Esophagus muscularis mucosa (tissue), 4 donors: ENCODE measurements at regions not wholly inside any gene's neighbourhood (a gene's known extent, or its start where the extent isn't known, plus 50 kb on each side); places are given as distances from the start of the nearest gene placed in this dataset.

ENCODE experiments used
- DNase-seq: peaks from one replicate; pipeline ENCODE4 v3.0.0-alpha.2; 2017; ENCODE audit errors: extremely low spot score
- H3K27ac ChIP-seq, 4 donors: fragments of 200-600 bp; sonication (generic); replicated peaks in 1 of 4; 1 replicate in 3 of 4; 2 replicates in 1 of 4; pipeline ENCODE4 v1.5.1; 2016 to 2019; ENCODE audit warnings: mild to moderate bottlenecking in 1 of 4
- H3K27me3 ChIP-seq, 4 donors: fragments of 200-600 bp; sonication (generic); one replicate each; pipeline versions ENCODE4 v1.5.1 to v1.6.0; 2016 to 2019
- H3K36me3 ChIP-seq, 4 donors: fragments of 200-600 bp; sonication (generic); one replicate each; pipeline ENCODE4 v1.5.1; 2016 to 2019
- H3K4me1 ChIP-seq, 4 donors: fragments of 200-600 bp; sonication (generic); one replicate each; pipeline ENCODE4 v1.5.1; 2016 to 2019
- H3K4me3 ChIP-seq, 4 donors: fragments of 200-600 bp; sonication (generic); 1 replicate in 2 of 4; 2 replicates in 2 of 4; pipeline ENCODE4 v1.5.1; 2016 to 2019; ENCODE audit warnings: mild to moderate bottlenecking in 4 of 4, moderate library complexity in 1 of 4
- H3K9me3 ChIP-seq, 4 donors: fragments of 200-600 bp; sonication (generic); 1 replicate in 3 of 4; 2 replicates in 1 of 4; pipeline ENCODE4 v1.5.1; 2016 to 2019
- EP300 ChIP-seq: sonication (generic); formaldehyde crosslinking; IDR thresholded peaks from one replicate; pipeline ENCODE4 v1.6.1; 2017; ENCODE audit warnings: antibody characterized with exemption
- POLR2A ChIP-seq: fragments of 450-650 bp; IDR thresholded peaks from one replicate; pipeline ENCODE4 v1.6.1; 2017; ENCODE audit warnings: antibody characterized with exemption, moderate library complexity, mild to moderate bottlenecking, low read depth
- POLR2AphosphoS5 ChIP-seq, 2 donors: sonication (generic); formaldehyde crosslinking; IDR thresholded peaks; one replicate each; pipeline ENCODE4 v1.6.1; 2017; ENCODE audit warnings: antibody characterized with exemption in 2 of 2
- WGBS: methylation state at CpG from one replicate; pipeline ENCODE4 v1.1.5; 2018; 5-methylcytosine and 5-hydroxymethylcytosine counted together
- intact Hi-C: fragments of 100-400 bp; cut with DNase I; formaldehyde crosslinking; loops from one replicate; pipeline ENCODE4 v1.15.1; 2023
- TF ChIP-seq, protein P1 (sequence below), 3 experiments: fragments of 200-600 bp in 2 of 3; fragments of 450-650 bp in 1 of 3; sonication (generic) in 2 of 3; IDR thresholded peaks; one replicate each; pipeline ENCODE4 v1.5.1; 2017 to 2019; ENCODE audit warnings: antibody characterized with exemption in 3 of 3, mild to moderate bottlenecking in 2 of 3, moderate library complexity in 1 of 3

DNA sequence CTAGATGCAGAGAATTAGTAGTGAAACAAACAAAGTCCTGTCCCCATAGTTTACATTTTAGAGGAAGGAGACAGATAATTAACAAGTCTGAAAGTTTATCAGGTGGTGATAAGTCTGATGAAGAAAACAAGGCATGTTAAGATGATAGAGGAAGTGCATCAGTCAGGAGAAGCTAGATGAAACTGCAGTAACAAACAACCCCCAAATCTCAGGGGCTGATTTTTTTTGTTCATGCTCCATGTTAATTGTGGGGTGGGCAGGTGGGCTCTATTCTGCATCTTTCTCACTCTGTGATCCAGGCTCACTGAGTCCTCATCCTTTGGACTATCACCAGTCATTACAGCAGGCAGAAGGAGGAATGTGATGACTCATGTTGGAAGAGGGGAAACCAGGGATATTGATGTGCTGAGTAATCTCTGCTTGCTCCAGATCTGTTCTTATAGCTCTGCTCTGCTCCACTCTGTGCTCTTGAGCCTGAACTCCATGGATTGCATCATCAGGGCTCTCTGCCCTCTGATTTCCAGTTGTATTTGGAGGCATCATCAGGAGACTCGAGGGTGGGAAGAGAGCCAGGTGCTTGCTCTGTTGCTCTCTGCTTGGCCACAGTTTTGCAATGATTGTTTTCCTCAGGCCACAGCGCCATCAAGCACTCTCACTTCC, 166.9 kb downstream of the IER5 start:
- no peaks in the 10 kb centered on the region for H3K9me3 ChIP-seq
- H3K27me3 ChIP-seq: peaks cover 0 to 6% (median 0%) of the 10 kb centered on the region in 4 donors
- no peak overlapping the region for H3K27ac ChIP-seq
- no peak overlapping the region for H3K4me3 ChIP-seq
- WGBS: 71% methylated on average over 2 of the region's 2 CpGs
- no peaks in the 10 kb centered on the region for H3K36me3 ChIP-seq
- TF ChIP-seq, protein P1, sequence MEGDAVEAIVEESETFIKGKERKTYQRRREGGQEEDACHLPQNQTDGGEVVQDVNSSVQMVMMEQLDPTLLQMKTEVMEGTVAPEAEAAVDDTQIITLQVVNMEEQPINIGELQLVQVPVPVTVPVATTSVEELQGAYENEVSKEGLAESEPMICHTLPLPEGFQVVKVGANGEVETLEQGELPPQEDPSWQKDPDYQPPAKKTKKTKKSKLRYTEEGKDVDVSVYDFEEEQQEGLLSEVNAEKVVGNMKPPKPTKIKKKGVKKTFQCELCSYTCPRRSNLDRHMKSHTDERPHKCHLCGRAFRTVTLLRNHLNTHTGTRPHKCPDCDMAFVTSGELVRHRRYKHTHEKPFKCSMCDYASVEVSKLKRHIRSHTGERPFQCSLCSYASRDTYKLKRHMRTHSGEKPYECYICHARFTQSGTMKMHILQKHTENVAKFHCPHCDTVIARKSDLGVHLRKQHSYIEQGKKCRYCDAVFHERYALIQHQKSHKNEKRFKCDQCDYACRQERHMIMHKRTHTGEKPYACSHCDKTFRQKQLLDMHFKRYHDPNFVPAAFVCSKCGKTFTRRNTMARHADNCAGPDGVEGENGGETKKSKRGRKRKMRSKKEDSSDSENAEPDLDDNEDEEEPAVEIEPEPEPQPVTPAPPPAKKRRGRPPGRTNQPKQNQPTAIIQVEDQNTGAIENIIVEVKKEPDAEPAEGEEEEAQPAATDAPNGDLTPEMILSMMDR (IDR thresholded peaks at IDR 0.05): no peak
- TF ChIP-seq POLR2AphosphoS5 (IDR thresholded peaks at IDR 0.05) (peak in 1 of 2 donors; percentile 37), EP300 (no peak), POLR2A (no peak)
- H3K4me1 ChIP-seq: peaks cover 3 to 19% (median 11%) of the 10 kb centered on the region in 4 donors
- peak; percentile 75 for DNase-seq
- intact Hi-C loops: no loop called here

DNA sequence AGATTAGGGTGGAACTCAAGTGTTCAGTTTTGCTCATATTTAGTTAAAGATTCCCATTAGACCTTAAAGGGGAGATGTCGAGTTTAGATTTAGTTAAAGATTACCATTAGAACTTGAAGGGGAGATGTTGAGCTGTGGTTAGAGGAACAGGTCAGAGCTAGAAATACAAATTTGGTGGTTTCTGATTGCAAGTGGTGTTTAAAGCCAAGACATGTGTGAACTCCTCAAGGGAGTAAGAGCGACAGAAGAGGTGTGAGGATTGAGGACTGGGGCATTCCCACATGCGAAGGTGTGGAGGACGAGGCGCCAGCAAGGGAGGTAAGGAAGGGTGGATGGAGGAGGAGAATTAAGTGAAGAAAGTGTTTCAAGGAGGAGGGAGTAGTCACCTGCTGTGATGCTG, 168.6 kb downstream of the IER5 start:
- H3K27ac ChIP-seq: no peak overlapping the region
- H3K4me1 ChIP-seq: peaks cover 0 to 2% (median 0%) of the 10 kb centered on the region in 4 donors
- no peak for DNase-seq
- H3K9me3 ChIP-seq: no peaks in the 10 kb centered on the region
- intact Hi-C loops: no loop called here
- 82% methylated on average over 5 of the region's 5 CpGs for WGBS
- peaks cover 0 to 6% (median 0%) of the 10 kb centered on the region in 4 donors for H3K27me3 ChIP-seq
- no peaks in the 10 kb centered on the region for H3K36me3 ChIP-seq
- TF ChIP-seq POLR2A (no peak), EP300 (no peak), POLR2AphosphoS5 (IDR thresholded peaks at IDR 0.05) (no peak)
- TF ChIP-seq, protein P1 (IDR thresholded peaks at IDR 0.05): no peak
- no peak overlapping the region for H3K4me3 ChIP-seq

DNA sequence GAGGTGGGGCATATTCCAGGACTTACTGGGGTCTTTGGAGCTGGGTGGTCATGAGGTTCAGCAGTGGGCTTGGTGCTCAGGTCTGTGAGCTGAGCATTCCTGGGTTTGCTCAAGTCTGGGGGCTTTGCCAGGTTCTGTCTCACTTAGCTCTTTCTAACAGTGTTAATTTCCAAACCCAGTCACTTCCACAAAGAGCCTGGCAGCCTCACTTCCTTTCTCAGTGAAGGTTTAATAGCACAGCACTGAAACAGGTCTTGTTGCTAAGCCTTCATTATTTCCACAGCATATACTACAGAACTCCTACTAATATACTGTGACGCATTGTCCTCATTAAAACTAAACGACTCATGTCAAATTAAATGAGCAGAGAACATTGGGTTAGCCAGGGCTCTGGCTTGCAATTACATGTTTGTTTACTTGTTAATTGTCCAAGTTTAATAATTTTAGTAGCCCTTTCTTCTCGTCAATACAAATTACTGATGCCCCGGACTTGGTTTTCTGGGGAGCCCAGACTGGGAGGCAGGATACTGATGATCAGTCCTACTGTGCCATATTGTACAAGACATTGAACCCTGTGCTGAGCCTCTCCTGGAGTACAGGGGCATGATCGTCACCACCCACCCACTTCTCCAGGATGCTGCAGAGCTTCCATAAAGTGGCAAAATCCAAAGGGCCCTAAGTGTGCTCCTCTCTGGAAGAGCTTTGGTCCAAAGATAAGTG, 170.7 kb downstream of the IER5 start:
- Histone ChIP-seq H3K9me3 (no peaks in the 10 kb centered on the region), H3K36me3 (no peaks in the 10 kb centered on the region), H3K4me1 (no peaks in the 10 kb centered on the region), H3K27me3 (peaks cover 0 to 16% (median 0%) of the 10 kb centered on the region in 4 donors), H3K4me3 (no peak overlapping the region), H3K27ac (no peak overlapping the region)
- DNase-seq: peak; percentile 88
- WGBS: 63% methylated on average over 5 of the region's 5 CpGs
- intact Hi-C loops: no loop called here
- TF ChIP-seq EP300: no peak

DNA sequence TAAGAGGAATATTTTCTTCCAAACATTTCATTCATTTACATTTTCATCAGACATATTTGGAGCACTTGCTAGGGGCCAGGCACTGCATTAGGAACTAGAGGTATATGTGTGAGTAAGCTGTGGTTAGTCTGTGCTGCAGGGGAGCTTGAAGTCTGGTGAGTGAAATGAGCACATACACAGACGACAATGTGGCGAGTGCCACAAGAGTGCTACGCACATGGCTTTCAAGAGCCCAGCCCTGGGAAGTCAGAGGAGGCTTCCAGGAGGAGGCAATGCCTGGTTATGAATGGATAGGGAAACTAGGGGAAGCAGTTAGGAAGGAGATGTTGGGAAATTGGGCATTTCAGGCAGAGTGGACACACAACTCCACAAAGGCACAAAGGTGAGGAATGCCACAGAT, 171.8 kb downstream of the IER5 start:
- 94% methylated on average over 3 of the region's 3 CpGs for WGBS

DNA sequence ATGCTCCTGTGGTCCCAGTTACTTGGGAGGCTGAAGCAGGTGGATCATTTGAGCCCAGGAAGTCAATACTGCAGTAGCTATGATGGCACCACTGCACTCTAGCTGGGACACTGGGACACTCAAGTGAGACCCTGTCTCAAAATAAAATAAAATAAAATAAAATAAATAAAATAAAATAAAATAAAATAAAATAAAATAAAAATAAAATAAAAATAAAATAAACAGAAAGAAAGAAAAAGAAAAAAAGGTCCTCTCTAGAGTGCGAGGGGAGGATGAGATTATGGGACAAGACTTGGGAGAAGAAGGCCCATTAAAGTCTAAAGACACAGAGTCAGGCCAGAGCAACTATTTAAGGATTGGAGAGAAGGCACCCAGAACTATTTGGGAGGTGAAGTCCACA, 172.5 kb downstream of the IER5 start:
- WGBS: 83% methylated on average over 1 of the region's 1 CpG
- intact Hi-C loops: no loop called here
- DNase-seq: no peak
- H3K27ac ChIP-seq: no peak overlapping the region
- H3K36me3 ChIP-seq: no peaks in the 10 kb centered on the region
- no peaks in the 10 kb centered on the region for H3K9me3 ChIP-seq
- peaks cover 0 to 16% (median 0%) of the 10 kb centered on the region in 4 donors for H3K27me3 ChIP-seq
- no peak overlapping the region for H3K4me3 ChIP-seq
- H3K4me1 ChIP-seq: no peaks in the 10 kb centered on the region
- TF ChIP-seq POLR2AphosphoS5 (IDR thresholded peaks at IDR 0.05) (no peak), POLR2A (no peak), EP300 (no peak)
- TF ChIP-seq, protein P1 (IDR thresholded peaks at IDR 0.05): no peak

More for the DNA sequence above, 171.8 kb downstream of the IER5 start:
- DNase-seq: peak; percentile 87
- H3K27ac ChIP-seq: no peak overlapping the region
- H3K27me3 ChIP-seq: peaks cover 0 to 16% (median 0%) of the 10 kb centered on the region in 4 donors
- H3K9me3 ChIP-seq: no peaks in the 10 kb centered on the region
- no peaks in the 10 kb centered on the region for H3K36me3 ChIP-seq
- no peaks in the 10 kb centered on the region for H3K4me1 ChIP-seq
- intact Hi-C loops: no loop called here
- TF ChIP-seq POLR2AphosphoS5 (IDR thresholded peaks at IDR 0.05) (no peak), POLR2A (no peak), EP300 (no peak)
- TF ChIP-seq, protein P1 (IDR thresholded peaks at IDR 0.05): no peak
- H3K4me3 ChIP-seq: no peak overlapping the region
